Neural progenitor cell (in vitro differentiated cells): ENCODE measurements at regions not wholly inside any gene's neighbourhood (a gene's known extent, or its start where the extent isn't known, plus 50 kb on each side); places are given as distances from the start of the nearest gene placed in this dataset.
A peak's percentile ranks its signal among the peaks of the same experiment; 100 is the strongest.

Experiments used
- EZH2phosphoT487 ChIP-seq: fragments of 200-600 bp; sonication (generic); IDR thresholded peaks from 2 replicates; pipeline ENCODE4 v1.6.1; 2017; ENCODE audit warnings: antibody characterized with exemption
- TF ChIP-seq, protein P1 (sequence below): fragments of 200-600 bp; sonication (generic); IDR thresholded peaks from 2 replicates; pipeline ENCODE4 v1.5.1; 2017; ENCODE audit warnings: antibody characterized with exemption, mild to moderate bottlenecking

DNA sequence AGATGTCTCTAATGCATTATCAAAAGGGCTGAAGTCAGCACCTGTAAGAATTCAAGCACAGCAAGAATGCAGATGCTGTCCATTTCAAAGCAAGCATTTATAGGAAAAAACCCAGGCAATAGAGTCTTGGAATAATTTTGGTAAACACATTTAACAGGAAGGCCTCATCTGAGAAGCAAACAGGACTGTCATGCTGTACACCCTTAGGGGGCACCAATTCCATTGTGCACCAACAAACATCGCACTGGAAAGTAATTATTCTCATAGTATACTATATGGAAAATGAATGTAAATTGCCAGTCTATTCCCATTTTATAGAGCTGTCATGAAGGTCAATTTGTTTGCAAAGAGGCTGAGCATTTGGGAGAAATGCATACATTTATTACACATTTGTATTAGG, 247.3 kb upstream of the SUCLG2 start:
- TF ChIP-seq, protein P1, sequence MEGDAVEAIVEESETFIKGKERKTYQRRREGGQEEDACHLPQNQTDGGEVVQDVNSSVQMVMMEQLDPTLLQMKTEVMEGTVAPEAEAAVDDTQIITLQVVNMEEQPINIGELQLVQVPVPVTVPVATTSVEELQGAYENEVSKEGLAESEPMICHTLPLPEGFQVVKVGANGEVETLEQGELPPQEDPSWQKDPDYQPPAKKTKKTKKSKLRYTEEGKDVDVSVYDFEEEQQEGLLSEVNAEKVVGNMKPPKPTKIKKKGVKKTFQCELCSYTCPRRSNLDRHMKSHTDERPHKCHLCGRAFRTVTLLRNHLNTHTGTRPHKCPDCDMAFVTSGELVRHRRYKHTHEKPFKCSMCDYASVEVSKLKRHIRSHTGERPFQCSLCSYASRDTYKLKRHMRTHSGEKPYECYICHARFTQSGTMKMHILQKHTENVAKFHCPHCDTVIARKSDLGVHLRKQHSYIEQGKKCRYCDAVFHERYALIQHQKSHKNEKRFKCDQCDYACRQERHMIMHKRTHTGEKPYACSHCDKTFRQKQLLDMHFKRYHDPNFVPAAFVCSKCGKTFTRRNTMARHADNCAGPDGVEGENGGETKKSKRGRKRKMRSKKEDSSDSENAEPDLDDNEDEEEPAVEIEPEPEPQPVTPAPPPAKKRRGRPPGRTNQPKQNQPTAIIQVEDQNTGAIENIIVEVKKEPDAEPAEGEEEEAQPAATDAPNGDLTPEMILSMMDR: peak; percentile 57
- TF ChIP-seq EZH2phosphoT487: no peak
